Transverse colon (tissue), 4 donors: ENCODE measurements at regions not wholly inside any gene's neighbourhood (a gene's known extent, or its start where the extent isn't known, plus 50 kb on each side); places are given as distances from the start of the nearest gene placed in this dataset.

ENCODE experiments used
- POLR2AphosphoS5 ChIP-seq, 3 donors: sonication (generic); formaldehyde crosslinking; IDR thresholded peaks; one replicate each; pipeline ENCODE4 v1.6.1; 2016; ENCODE audit warnings: antibody characterized with exemption in 3 of 3
- TF ChIP-seq, protein P1 (sequence below), 5 experiments: fragments of 200-600 bp in 3 of 5; fragments of 450-650 bp in 2 of 5; sonication (generic) in 3 of 5; IDR thresholded peaks; 1 replicate in 2 of 5; 2 replicates in 3 of 5; pipeline ENCODE4 v1.5.1; 2016 to 2017; ENCODE audit warnings: antibody characterized with exemption in 5 of 5, inconsistent platforms in 3 of 5, mild to moderate bottlenecking in 2 of 5, moderate library complexity in 1 of 5

DNA sequence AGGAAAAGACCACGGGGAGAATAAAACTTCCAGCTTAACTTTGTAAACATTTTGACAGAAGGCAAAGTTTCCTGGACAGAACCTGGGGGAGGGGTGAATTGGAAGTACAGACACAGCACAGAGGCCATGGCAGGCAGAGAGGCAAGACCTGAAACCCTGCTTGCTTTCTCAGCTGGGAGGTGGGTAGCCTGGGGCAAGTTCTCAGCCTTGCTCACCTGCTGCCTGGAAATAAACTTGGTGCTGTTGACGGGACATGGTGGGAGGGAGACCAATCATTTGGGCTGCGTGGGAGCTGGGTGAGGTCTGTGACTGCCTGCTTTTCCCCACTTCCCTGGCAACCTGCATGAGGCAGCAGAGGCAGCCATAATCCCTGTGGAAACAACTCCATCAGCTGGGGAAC is 221.3 kb downstream of the MOXD1 start:
- TF ChIP-seq, protein P1, sequence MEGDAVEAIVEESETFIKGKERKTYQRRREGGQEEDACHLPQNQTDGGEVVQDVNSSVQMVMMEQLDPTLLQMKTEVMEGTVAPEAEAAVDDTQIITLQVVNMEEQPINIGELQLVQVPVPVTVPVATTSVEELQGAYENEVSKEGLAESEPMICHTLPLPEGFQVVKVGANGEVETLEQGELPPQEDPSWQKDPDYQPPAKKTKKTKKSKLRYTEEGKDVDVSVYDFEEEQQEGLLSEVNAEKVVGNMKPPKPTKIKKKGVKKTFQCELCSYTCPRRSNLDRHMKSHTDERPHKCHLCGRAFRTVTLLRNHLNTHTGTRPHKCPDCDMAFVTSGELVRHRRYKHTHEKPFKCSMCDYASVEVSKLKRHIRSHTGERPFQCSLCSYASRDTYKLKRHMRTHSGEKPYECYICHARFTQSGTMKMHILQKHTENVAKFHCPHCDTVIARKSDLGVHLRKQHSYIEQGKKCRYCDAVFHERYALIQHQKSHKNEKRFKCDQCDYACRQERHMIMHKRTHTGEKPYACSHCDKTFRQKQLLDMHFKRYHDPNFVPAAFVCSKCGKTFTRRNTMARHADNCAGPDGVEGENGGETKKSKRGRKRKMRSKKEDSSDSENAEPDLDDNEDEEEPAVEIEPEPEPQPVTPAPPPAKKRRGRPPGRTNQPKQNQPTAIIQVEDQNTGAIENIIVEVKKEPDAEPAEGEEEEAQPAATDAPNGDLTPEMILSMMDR (IDR thresholded peaks at IDR 0.05), result no peak
- TF ChIP-seq POLR2AphosphoS5 (IDR thresholded peaks at IDR 0.05), result no peak
